SK-N-SH treated with all-trans-retinoic acid at 6 μM for 48 hours (cell line): ENCODE measurements at regions not wholly inside any gene's neighbourhood (a gene's known extent, or its start where the extent isn't known, plus 50 kb on each side); places are given as distances from the start of the nearest gene placed in this dataset.

Experiments used
- ATAC-seq: fragments of 200-7000 bp; cut with Tn5 transposase; 3 replicates; pipeline ENCODE4 v1.9.1; 2020; ENCODE audit warnings: mild to moderate bottlenecking, moderate library complexity
- ARNTL ChIP-seq: fragments of 450-650 bp; formaldehyde crosslinking; IDR thresholded peaks from 2 replicates; pipeline ENCODE4 v1.5.0; 2020; ENCODE audit warnings: low read depth, mild to moderate bottlenecking, moderate library complexity, borderline replicate concordance
- BACH2 ChIP-seq: fragments of 250-450 bp; sonication (Bioruptor Pico); IDR thresholded peaks from 2 replicates; pipeline ENCODE4 v1.9.0; 2021; ENCODE audit warnings: mild to moderate bottlenecking, borderline replicate concordance
- CSDC2 ChIP-seq: fragments of 250-450 bp; sonication (Bioruptor Pico); IDR thresholded peaks from 2 replicates; pipeline ENCODE4 v1.5.0; 2020; ENCODE audit warnings: mild to moderate bottlenecking, moderate library complexity
- CSRNP3 ChIP-seq: fragments of 250-450 bp; sonication (Bioruptor Pico); IDR thresholded peaks from 2 replicates; pipeline ENCODE4 v1.5.1; 2021; ENCODE audit warnings: mild to moderate bottlenecking, moderate library complexity
- ESRRG ChIP-seq: fragments of 250-450 bp; sonication (Bioruptor Pico); IDR thresholded peaks from 2 replicates; pipeline ENCODE4 v1.6.1; 2021; ENCODE audit warnings: mild to moderate bottlenecking
- GLIS3 ChIP-seq: fragments of 250-450 bp; sonication (Bioruptor Pico); IDR thresholded peaks from 2 replicates; pipeline ENCODE4 v1.5.0; 2020; ENCODE audit warnings: mild to moderate bottlenecking, moderate library complexity
- ISL1 ChIP-seq: fragments of 250-450 bp; sonication (Bioruptor Pico); IDR thresholded peaks from 2 replicates; pipeline ENCODE4 v2.1.2; 2022; ENCODE audit warnings: mild to moderate bottlenecking, moderate library complexity
- OSR1 ChIP-seq: fragments of 250-450 bp; sonication (Bioruptor Pico); IDR thresholded peaks from 2 replicates; pipeline ENCODE4 v1.8.0; 2022; ENCODE audit warnings: moderate library complexity, mild to moderate bottlenecking, inconsistent platforms
- PPARA ChIP-seq: fragments of 250-450 bp; sonication (Bioruptor Pico); IDR thresholded peaks from 2 replicates; pipeline ENCODE4 v1.5.0; 2020; ENCODE audit warnings: mild to moderate bottlenecking, borderline replicate concordance
- RARB ChIP-seq: fragments of 250-450 bp; sonication (Bioruptor Pico); IDR thresholded peaks from 2 replicates; pipeline ENCODE4 v1.8.0; 2021; ENCODE audit warnings: mild to moderate bottlenecking, moderate library complexity
- SNAI2 ChIP-seq: fragments of 250-450 bp; sonication (Bioruptor Pico); IDR thresholded peaks from 2 replicates; pipeline ENCODE4 v1.5.0; 2020; ENCODE audit warnings: mild to moderate bottlenecking, moderate library complexity
- TCF4 ChIP-seq: fragments of 250-450 bp; sonication (Bioruptor Pico); IDR thresholded peaks from 2 replicates; pipeline ENCODE4 v1.8.0; 2021; ENCODE audit warnings: mild to moderate bottlenecking, moderate library complexity, borderline replicate concordance
- TOX ChIP-seq: fragments of 250-450 bp; sonication (Bioruptor Pico); IDR thresholded peaks from 2 replicates; pipeline ENCODE4 v1.8.0; 2021; ENCODE audit warnings: mild to moderate bottlenecking, moderate library complexity, borderline replicate concordance
- TSHZ2 ChIP-seq: fragments of 250-450 bp; sonication (Bioruptor Pico); IDR thresholded peaks from 2 replicates; pipeline ENCODE4 v1.5.0; 2020; ENCODE audit warnings: mild to moderate bottlenecking, moderate library complexity
- ZC3H10 ChIP-seq: fragments of 250-450 bp; sonication (Bioruptor Pico); IDR thresholded peaks from 2 replicates; pipeline ENCODE4 v1.5.1; 2021; ENCODE audit warnings: mild to moderate bottlenecking, moderate library complexity
- ZFP3 ChIP-seq: fragments of 250-450 bp; sonication (Bioruptor Pico); IDR thresholded peaks from 2 replicates; pipeline ENCODE4 v1.5.0; 2020; ENCODE audit warnings: mild to moderate bottlenecking, moderate library complexity
- ZFP30 ChIP-seq: fragments of 450-650 bp; formaldehyde crosslinking; IDR thresholded peaks from 2 replicates; pipeline ENCODE4 v1.5.0; 2022; ENCODE audit warnings: mild to moderate bottlenecking, moderate library complexity
- ZNF565 ChIP-seq: fragments of 450-650 bp; formaldehyde crosslinking; conservative IDR thresholded peaks from 2 replicates; pipeline ENCODE4 v1.5.0; 2020; ENCODE audit warnings: low read depth, mild to moderate bottlenecking, moderate library complexity
- TF ChIP-seq, protein P1 (sequence below): fragments of 250-450 bp; sonication (Bioruptor Pico); IDR thresholded peaks from 2 replicates; pipeline ENCODE4 v1.5.1; 2020; ENCODE audit warnings: low read depth, mild to moderate bottlenecking, moderate library complexity
- TF ChIP-seq, protein P2 (sequence below): fragments of 250-450 bp; sonication (Bioruptor Pico); IDR thresholded peaks from 2 replicates; pipeline ENCODE4 v1.8.0; 2020; ENCODE audit warnings: mild to moderate bottlenecking, moderate library complexity, borderline replicate concordance
- TF ChIP-seq, protein P3 (sequence below): fragments of 250-450 bp; sonication (Bioruptor Pico); IDR thresholded peaks from 2 replicates; pipeline ENCODE4 v1.8.0; 2021; ENCODE audit warnings: low read depth, mild to moderate bottlenecking, moderate library complexity, borderline replicate concordance

DNA sequence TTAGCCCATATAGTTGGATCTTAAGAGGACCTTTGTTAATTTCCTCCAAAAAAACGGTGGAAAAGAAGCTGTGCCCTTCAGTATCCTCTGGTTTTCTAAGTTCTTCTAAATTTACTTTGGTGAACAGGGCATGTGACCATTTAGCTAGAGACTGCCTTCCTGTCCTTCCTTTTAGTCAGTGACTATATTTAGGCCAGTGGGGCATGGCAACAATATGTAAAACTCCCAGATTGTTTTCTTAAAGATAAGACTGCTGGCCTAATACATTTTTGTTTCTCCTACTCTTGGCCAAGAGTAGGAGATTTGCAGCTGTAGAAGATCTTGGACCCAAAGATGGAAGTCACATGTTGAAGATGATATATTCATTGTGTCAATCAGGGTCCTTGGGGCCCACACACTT, 325.1 kb upstream of the DCN start:
- no peak for ATAC-seq
- TF ChIP-seq ESRRG (CRISPR knock-in tag), result no peak
- no peak for TF ChIP-seq BACH2 (CRISPR knock-in tag)
- TF ChIP-seq PPARA, result no peak
- no peak for TF ChIP-seq ZC3H10 (CRISPR knock-in tag)
- TF ChIP-seq CSRNP3 (CRISPR knock-in tag), result no peak
- no peak for TF ChIP-seq RARB (CRISPR knock-in tag)
- TF ChIP-seq, protein P1, sequence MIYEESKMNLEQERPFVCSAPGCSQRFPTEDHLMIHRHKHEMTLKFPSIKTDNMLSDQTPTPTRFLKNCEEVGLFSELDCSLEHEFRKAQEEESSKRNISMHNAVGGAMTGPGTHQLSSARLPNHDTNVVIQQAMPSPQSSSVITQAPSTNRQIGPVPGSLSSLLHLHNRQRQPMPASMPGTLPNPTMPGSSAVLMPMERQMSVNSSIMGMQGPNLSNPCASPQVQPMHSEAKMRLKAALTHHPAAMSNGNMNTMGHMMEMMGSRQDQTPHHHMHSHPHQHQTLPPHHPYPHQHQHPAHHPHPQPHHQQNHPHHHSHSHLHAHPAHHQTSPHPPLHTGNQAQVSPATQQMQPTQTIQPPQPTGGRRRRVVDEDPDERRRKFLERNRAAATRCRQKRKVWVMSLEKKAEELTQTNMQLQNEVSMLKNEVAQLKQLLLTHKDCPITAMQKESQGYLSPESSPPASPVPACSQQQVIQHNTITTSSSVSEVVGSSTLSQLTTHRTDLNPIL (CRISPR knock-in tag), result no peak
- TF ChIP-seq ZFP3, result no peak
- no peak for TF ChIP-seq TCF4 (CRISPR knock-in tag)
- TF ChIP-seq CSDC2 (CRISPR knock-in tag), result no peak
- no peak for TF ChIP-seq ZFP30
- TF ChIP-seq, protein P2, sequence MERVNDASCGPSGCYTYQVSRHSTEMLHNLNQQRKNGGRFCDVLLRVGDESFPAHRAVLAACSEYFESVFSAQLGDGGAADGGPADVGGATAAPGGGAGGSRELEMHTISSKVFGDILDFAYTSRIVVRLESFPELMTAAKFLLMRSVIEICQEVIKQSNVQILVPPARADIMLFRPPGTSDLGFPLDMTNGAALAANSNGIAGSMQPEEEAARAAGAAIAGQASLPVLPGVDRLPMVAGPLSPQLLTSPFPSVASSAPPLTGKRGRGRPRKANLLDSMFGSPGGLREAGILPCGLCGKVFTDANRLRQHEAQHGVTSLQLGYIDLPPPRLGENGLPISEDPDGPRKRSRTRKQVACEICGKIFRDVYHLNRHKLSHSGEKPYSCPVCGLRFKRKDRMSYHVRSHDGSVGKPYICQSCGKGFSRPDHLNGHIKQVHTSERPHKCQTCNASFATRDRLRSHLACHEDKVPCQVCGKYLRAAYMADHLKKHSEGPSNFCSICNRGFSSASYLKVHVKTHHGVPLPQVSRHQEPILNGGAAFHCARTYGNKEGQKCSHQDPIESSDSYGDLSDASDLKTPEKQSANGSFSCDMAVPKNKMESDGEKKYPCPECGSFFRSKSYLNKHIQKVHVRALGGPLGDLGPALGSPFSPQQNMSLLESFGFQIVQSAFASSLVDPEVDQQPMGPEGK (CRISPR knock-in tag), result no peak
- no peak for TF ChIP-seq ZNF565 (CRISPR knock-in tag)
- TF ChIP-seq TSHZ2 (CRISPR knock-in tag), result no peak
- no peak for TF ChIP-seq GLIS3
- TF ChIP-seq, protein P3, sequence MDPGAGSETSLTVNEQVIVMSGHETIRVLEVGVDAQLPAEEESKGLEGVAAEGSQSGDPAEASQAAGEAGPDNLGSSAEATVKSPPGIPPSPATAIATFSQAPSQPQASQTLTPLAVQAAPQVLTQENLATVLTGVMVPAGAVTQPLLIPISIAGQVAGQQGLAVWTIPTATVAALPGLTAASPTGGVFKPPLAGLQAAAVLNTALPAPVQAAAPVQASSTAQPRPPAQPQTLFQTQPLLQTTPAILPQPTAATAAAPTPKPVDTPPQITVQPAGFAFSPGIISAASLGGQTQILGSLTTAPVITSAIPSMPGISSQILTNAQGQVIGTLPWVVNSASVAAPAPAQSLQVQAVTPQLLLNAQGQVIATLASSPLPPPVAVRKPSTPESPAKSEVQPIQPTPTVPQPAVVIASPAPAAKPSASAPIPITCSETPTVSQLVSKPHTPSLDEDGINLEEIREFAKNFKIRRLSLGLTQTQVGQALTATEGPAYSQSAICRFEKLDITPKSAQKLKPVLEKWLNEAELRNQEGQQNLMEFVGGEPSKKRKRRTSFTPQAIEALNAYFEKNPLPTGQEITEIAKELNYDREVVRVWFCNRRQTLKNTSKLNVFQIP (CRISPR knock-in tag), result no peak
- no peak for TF ChIP-seq ISL1 (CRISPR knock-in tag)
- TF ChIP-seq TOX, result no peak
- no peak for TF ChIP-seq ARNTL (CRISPR knock-in tag)
- no peak for TF ChIP-seq OSR1 (CRISPR knock-in tag)

- TF ChIP-seq CSDC2 (CRISPR knock-in tag) (no peak), SNAI2 (no peak), ZFP3 (no peak), OSR1 (CRISPR knock-in tag) (no peak), CSRNP3 (CRISPR knock-in tag) (no peak), TSHZ2 (CRISPR knock-in tag) (no peak), ZNF565 (CRISPR knock-in tag) (no peak), ZC3H10 (CRISPR knock-in tag) (no peak), ISL1 (CRISPR knock-in tag) (no peak)
- TF ChIP-seq, protein P1 (CRISPR knock-in tag), result no peak
- no peak for ATAC-seq
Measured at GRCh38 chr12:91506452-91506851, 323.8 kb upstream of the DCN start.
